ENCODE measurements at regions not wholly inside any gene's neighbourhood (a gene's known extent, or its start where the extent isn't known, plus 50 kb on each side); places are given as distances from the start of the nearest gene placed in this dataset.
"Not testable (repeated sequence)": the region's sequence is repeated elsewhere in the genome, so short reads cannot be mapped to it uniquely, and the experiment has no call there.

GRCh38 chr10:130351466-130352290 lies 215.5 kb downstream of the GLRX3 start:
- TF ChIP-seq CTCF (IDR thresholded peaks at IDR 0.05; ENCODE audit: low read depth, low read length), result no peak
- H3K4me3 ChIP-seq (ENCODE audit: low read depth, low read length), result no peak overlapping the region
- no peak for DNase-seq (ENCODE audit: low read depth, low spot score)
- in situ Hi-C loops (cut with HindIII; ENCODE audit: low sequenced_read_pairs), result no loop called here

GRCh38 chr10:130352291-130352645 lies 216.1 kb downstream of the GLRX3 start:
- H3K4me3 ChIP-seq (ENCODE audit: low read depth, low read length), result no peak overlapping the region
- DNase-seq (ENCODE audit: low read depth, low spot score), result no peak
- TF ChIP-seq CTCF (IDR thresholded peaks at IDR 0.05; ENCODE audit: low read depth, low read length), result no peak
- in situ Hi-C loops (cut with HindIII; ENCODE audit: low sequenced_read_pairs), result no loop called here

- no peak for TF ChIP-seq CTCF (IDR thresholded peaks at IDR 0.05; ENCODE audit: low read depth, low read length)
- H3K4me3 ChIP-seq (ENCODE audit: low read depth, low read length), result no peak overlapping the region
- no peak for DNase-seq (ENCODE audit: low read depth, low spot score)
- in situ Hi-C loops (cut with HindIII; ENCODE audit: low sequenced_read_pairs), result no loop called here
These were observed 217.9 kb downstream of the GLRX3 start for GRCh38 chr10:130353928-130354572.

- no peak for TF ChIP-seq CTCF (IDR thresholded peaks at IDR 0.05; ENCODE audit: low read depth, low read length)
These were observed 218.4 kb downstream of the GLRX3 start for GRCh38 chr10:130354573-130354954.

GRCh38 chr10:130354976-130355795 lies 219.0 kb downstream of the GLRX3 start:
- no peak overlapping the region for H3K4me3 ChIP-seq (ENCODE audit: low read depth, low read length)
- in situ Hi-C loops (cut with HindIII; ENCODE audit: low sequenced_read_pairs), result no loop called here
- no peak for DNase-seq (ENCODE audit: low read depth, low spot score)
- no peak for TF ChIP-seq CTCF (IDR thresholded peaks at IDR 0.05; ENCODE audit: low read depth, low read length)

More at GRCh38 chr10:130354573-130354954, 218.4 kb downstream of the GLRX3 start:
- in situ Hi-C loops (cut with HindIII; ENCODE audit: low sequenced_read_pairs), result no loop called here
- no peak for DNase-seq (ENCODE audit: low read depth, low spot score)
- no peak overlapping the region for H3K4me3 ChIP-seq (ENCODE audit: low read depth, low read length)

GRCh38 chr10:130356429-130356828 lies 220.2 kb downstream of the GLRX3 start:
- H3K4me3 ChIP-seq (ENCODE audit: low read depth, low read length); in situ Hi-C loops (cut with HindIII; ENCODE audit: low sequenced_read_pairs); DNase-seq (ENCODE audit: low read depth, low spot score): not testable (repeated sequence)
